Occipital lobe (tissue), 2 donors: ENCODE measurements at regions not wholly inside any gene's neighbourhood (a gene's known extent, or its start where the extent isn't known, plus 50 kb on each side); places are given as distances from the start of the nearest gene placed in this dataset. TPM values are rescaled to one million over a fixed set of nuclear protein-coding genes. Genes with fewer than 3 reads are reported as not detected.

Experiments used
- DNase-seq: peaks from one replicate; lab custom pipeline; 2025; lab: John Stamatoyannopoulos, UW
- small RNA-seq: library from RNA; depleted of rRNA; stranded (forward); fragments of <200 nt; gene quantifications from one replicate; pipeline ENCODE3, GENCODE V24; 2014

- no peak for DNase-seq
These were observed 60.3 kb upstream of the GREM2 start for GRCh38 chr1:240672132-240672811.

- no peak for DNase-seq
These were observed 55.4 kb upstream of the GREM2 start for GRCh38 chr1:240667351-240667750.

- DNase-seq: no peak
These were observed 54.7 kb upstream of the GREM2 start for GRCh38 chr1:240666568-240667198.

GRCh38 chr1:240663169-240663879 is 51.4 kb upstream of the GREM2 start:
- DNase-seq: no peak

Small RNA genes lying in the stretch of these regions (small RNA-seq; reads per million reads assigned to genes)
- gene RF00019: not detected
